Stimulated activated CD8-positive, alpha-beta memory T cell treated with anti-CD3 and anti-CD28 coated beads, Interleukin-2, amount 100 ng/mL, for 48 hours (primary cell): ENCODE measurements at regions not wholly inside any gene's neighbourhood (a gene's known extent, or its start where the extent isn't known, plus 50 kb on each side); places are given as distances from the start of the nearest gene placed in this dataset.
"Not testable (repeated sequence)": the region's sequence is repeated elsewhere in the genome, so short reads cannot be mapped to it uniquely, and the experiment has no call there.

ENCODE experiments used
- DNase-seq, 2 donors: peaks; one replicate each; pipeline ENCODE4 v3.0.0-alpha.2; 2020; ENCODE audit warnings: low read depth in 2 of 2

DNA sequence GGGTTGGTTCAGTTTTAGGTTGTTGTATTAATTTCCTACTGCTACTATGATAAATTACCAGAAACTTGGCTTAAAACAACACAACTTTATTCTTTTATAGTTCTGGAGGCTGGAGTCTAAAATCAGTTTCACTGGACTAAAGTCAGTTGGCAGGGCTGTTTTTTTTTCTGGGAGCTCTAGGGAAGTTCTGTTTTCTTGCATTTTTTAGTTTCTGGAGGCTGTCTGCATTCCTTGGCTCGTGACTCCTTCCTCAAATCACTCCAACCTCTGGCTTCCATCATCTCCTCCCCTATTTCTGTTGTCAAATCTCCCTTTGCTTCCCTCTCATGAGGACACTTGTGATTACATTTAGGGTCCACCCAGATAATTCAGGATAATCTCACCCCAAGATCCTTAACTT lies 51.3 kb upstream of the SUB1 start:
- DNase-seq, result no peak

GRCh38 chr5:32531885-32532520 lies 53.4 kb upstream of the SUB1 start:
- DNase-seq, result no peak

- not testable (repeated sequence) for DNase-seq
Observed at GRCh38 chr5:32527321-32527720, 58.0 kb upstream of the SUB1 start.

DNA sequence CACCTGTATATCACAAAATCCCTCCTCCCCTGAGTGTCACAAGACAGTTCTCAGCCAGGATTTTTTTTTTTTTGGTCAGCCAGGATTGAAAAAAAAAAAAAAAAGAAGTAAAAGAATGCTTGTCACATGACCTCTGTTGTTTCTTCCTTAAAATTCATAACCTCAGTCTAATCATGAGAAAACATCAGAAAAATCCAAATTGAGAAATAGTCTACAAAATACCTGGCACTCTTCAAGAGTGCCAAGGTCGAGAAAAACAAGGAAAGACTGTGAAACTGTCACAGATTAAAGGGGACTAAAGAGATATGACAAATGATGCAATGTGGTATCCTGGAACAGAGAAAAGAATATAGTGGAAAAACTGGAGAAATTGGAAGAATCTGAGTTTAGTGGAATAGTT lies 58.5 kb upstream of the SUB1 start:
- no peak for DNase-seq

GRCh38 chr5:32523625-32524024 lies 61.7 kb upstream of the SUB1 start:
- no peak for DNase-seq

GRCh38 chr5:32522429-32523143 lies 62.8 kb upstream of the SUB1 start:
- no peak for DNase-seq

DNA sequence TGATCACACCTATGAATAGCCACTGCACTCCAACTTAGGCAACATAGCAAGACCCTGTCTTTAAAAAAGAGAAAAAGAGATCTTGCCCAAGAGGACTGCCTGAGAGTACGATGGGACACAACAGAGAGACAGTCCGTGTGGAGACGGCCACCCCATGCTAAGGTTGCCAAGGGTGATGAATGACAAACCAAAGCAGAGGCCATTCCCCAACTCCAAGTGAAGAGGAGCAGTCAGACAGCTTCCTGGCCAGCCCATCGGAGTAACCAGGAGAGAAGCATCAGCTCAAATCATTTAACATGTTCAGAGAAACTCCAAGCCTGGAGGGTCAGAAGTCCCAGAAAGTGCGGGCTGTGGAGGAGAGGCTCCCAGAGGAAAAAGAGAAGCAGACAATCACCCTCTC lies 63.9 kb upstream of the SUB1 start:
- no peak for DNase-seq

GRCh38 chr5:32520972-32521371 lies 64.4 kb upstream of the SUB1 start:
- no peak for DNase-seq

DNA sequence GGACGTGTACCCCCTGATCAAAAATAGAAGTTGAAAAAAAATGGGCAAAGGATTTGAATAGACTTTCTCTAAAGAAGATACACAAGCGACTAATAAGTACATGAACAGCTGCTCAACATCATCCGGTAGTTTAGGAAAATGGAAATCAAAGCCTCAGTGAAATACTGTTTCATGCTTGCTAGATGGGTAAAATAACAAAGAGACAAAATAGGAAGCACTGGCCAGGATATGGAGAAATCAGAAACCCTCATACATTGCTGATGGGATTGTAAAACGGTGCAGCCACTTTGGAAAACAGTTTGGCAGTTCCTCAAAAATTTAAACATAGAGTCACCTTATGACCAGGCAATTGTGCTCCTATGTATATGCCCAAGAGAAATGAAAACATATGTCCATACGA lies 65.0 kb upstream of the SUB1 start:
- no peak for DNase-seq

DNA sequence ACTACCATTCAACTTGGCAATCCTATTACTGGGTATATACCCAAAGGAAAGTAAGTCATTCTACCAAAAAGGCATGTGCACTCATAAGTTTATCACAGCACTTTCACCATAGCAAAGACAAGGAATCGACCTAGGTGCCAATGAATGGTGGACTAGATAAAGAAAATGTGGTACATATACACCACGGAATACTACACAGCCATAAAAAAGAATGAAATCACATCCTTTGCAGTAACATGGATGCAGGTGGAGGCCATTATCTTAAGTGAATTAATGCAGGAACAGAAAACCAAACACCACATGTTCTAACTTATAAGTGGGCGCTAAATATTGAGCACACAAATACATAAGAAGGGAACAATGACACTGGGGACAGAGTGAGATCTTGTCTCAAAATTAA lies 65.8 kb upstream of the SUB1 start:
- no peak for DNase-seq

GRCh38 chr5:32514806-32515205 lies 70.3 kb upstream of the ZFR start:
- DNase-seq, result no peak

GRCh38 chr5:32512926-32513325 lies 68.4 kb upstream of the ZFR start:
- no peak for DNase-seq

GRCh38 chr5:32511776-32512374 lies 67.3 kb upstream of the ZFR start:
- DNase-seq, result no peak

DNA sequence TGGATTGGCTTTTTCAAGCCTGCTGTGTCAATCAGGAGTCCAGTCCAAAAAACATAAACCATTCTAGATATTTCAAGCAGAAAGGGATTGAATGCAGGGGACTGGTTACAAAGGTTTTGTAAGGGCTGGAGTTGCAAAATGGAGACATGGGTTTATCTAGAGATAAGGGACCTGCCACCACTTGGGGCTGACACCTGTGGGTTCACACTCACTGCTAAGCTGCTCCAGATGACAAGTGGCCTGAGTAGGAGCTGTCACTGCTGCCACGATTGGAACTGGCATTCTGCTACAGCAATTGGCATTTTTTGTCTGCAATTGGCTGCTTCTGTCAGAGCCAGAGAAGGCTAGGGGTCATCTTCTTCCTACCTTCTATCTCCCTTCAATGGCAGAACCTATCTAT lies 66.3 kb upstream of the ZFR start:
- no peak for DNase-seq

GRCh38 chr5:32508806-32509805 lies 64.6 kb upstream of the ZFR start:
- DNase-seq, result no peak

DNA sequence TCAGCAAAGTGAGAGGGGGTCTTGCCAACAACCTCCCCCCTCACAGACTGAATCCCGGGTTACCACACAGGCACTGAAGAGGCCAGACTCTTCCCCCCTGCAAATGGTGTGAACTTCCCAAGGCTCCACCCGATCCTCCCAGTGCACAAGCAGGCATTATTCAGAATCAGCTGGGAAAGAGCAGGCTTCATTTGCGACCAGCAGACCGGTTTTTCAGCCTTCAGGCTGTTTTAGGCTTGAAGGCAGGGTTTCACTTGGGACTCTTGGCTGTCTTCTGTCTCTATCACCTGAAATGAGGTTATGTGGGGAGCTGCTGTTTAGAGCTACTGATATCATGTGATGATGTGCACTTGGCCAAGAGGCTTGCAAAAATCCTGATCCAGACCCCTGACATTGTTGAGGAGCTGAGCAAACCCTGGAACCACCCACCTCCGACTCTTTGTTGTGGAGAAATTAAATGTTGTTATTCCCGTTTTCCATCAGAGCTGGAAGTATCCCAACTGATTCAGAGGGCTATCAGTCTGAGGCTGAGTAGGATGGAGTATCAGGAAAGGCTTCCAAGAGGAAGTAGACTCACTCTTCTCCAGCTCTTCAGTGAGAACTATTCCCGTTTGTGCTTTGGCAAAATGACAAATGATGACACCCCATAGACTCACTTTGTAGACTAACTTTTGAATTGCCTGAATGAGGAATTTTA lies 63.3 kb upstream of the ZFR start:
- DNase-seq, result no peak

- no peak for DNase-seq
Observed at GRCh38 chr5:32506799-32507198, 62.3 kb upstream of the ZFR start.

GRCh38 chr5:32506201-32506661 lies 61.7 kb upstream of the ZFR start:
- no peak for DNase-seq

DNA sequence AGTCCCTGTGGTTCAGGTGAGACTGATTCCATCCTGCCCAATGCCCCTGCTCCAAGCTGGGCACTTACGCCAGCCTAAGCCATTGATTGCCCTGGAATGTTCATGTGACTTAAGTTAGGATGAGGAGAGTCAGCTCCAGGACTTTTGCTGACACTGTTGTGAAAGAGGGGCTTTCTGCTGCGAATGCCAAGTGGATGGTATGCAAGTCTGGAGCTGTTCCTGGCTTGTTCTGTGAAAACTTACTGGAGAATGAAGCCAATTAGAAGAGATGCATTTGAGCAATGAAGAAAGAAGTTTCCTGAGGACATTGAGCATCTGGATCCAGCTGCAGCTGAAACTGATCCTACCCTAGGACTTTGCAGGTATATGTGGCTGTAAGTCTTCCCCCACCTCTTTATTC lies 61.2 kb upstream of the ZFR start:
- DNase-seq, result no peak

GRCh38 chr5:32504989-32505596 lies 60.6 kb upstream of the ZFR start:
- no peak for DNase-seq
